ENCODE measurements at regions not wholly inside any gene's neighbourhood (a gene's known extent, or its start where the extent isn't known, plus 50 kb on each side); places are given as distances from the start of the nearest gene placed in this dataset.

DNA sequence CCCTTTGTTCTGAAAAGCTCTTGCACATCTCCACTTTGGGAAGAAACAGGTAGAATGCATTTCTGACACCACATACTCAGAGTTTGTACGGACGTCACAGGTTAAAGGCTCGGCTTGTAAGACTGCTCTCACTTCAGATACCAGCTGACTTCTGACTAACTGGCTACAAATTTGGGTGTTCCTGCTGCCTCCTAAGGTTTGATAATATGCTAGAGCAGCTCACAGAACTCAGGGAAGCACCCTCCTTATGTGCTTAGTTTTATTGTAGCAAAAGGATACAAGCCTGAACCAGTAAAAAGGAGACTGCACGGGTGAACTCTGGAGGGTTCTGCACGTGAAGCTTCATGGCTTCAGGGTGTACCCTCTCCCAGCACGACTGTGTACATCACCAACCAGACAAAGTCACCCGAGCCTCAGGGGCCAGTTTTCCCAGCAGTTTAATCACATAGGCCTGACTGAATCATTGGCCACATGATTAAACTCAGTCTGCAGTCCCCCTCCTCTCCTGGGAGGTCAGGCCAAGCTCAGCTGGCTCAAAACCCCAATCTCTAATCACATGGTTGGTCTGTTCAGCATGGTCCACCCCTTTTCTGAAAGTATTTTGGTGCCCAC lies 749.5 kb upstream of the RAB6C start:
- Histone ChIP-seq H3K9me3 (ENCODE audit: control insufficient read depth, low read depth, low read length) (no peaks in the 10 kb centered on the region), H3K27ac (ENCODE audit: control insufficient read depth, insufficient read depth, low read length) (no peak overlapping the region), H3K9me1 (ENCODE audit: control insufficient read depth, extremely low read depth, insufficient read depth, low read length) (no peaks in the 10 kb centered on the region), H3K4me1 (ENCODE audit: control insufficient read depth, extremely low read depth, insufficient read depth, low read length) (peaks cover 19% of the 10 kb centered on the region), H4K20me1 (ENCODE audit: control insufficient read depth, extremely low read depth, insufficient read depth, low read length) (no peaks in the 10 kb centered on the region), H3K36me3 (ENCODE audit: control insufficient read depth in 2 of 2, extremely low read depth in 1 of 2, insufficient read depth in 2 of 2, low read length in 2 of 2) (no peaks in the 10 kb centered on the region), H3K9ac (ENCODE audit: control insufficient read depth, extremely low read depth, insufficient read depth, low read length) (no peak overlapping the region), H3K4me3 (ENCODE audit: control insufficient read depth in 2 of 3, extremely low read depth in 1 of 3, insufficient read depth in 2 of 3, low read depth in 1 of 3, low read length in 3 of 3) (no peak overlapping the region), H3K4me2 (ENCODE audit: control insufficient read depth, extremely low read depth, insufficient read depth, low read depth, low read length) (no peak overlapping the region), H3K27me3 (ENCODE audit: control insufficient read depth, extremely low read depth, insufficient read depth, low read length) (no peaks in the 10 kb centered on the region), H2AFZ (ENCODE audit: control insufficient read depth, low read length) (no peak overlapping the region), H3K79me2 (ENCODE audit: control insufficient read depth, insufficient read depth, low read length) (no peaks in the 10 kb centered on the region)
- TF ChIP-seq EZH2 (IDR thresholded peaks at IDR 0.05; ENCODE audit: low read length), result no peak
- TF ChIP-seq, protein P1, sequence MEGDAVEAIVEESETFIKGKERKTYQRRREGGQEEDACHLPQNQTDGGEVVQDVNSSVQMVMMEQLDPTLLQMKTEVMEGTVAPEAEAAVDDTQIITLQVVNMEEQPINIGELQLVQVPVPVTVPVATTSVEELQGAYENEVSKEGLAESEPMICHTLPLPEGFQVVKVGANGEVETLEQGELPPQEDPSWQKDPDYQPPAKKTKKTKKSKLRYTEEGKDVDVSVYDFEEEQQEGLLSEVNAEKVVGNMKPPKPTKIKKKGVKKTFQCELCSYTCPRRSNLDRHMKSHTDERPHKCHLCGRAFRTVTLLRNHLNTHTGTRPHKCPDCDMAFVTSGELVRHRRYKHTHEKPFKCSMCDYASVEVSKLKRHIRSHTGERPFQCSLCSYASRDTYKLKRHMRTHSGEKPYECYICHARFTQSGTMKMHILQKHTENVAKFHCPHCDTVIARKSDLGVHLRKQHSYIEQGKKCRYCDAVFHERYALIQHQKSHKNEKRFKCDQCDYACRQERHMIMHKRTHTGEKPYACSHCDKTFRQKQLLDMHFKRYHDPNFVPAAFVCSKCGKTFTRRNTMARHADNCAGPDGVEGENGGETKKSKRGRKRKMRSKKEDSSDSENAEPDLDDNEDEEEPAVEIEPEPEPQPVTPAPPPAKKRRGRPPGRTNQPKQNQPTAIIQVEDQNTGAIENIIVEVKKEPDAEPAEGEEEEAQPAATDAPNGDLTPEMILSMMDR (optimal IDR thresholded peaks at IDR 0.05 in 1 of 3, IDR thresholded peaks at IDR 0.05 in 1 of 3, conservative IDR thresholded peaks at IDR 0.05 in 1 of 3; ENCODE audit: extremely low read depth in 1 of 3, insufficient read depth in 2 of 3, low read length in 3 of 3), result no peak
- no peak for DNase-seq (ENCODE audit: low read depth, low spot score)
- dilution Hi-C loops (cut with MboI; ENCODE audit: extremely low pct_ligation_motif_present, low sequenced_read_pairs), result no loop called here
- FAIRE-seq, result no peak

DNA sequence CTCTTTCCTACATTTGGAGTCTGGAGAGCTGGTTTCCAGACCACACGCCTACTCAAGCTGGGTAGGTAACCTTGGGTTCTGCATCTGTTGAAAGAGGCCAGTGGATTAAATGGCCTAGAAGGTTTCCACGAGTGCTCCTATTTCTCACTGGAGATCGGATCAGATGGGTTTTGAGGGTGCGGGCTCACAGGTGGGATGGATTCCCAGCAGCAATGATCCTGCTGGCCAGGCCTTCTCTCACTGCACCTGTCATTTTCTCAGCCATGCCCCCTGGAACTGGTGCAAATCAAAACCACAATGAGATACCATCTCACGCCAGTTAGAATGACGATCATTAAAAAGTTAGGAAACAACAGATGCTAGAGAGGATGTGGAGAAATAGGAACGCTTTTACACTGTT lies 747.5 kb upstream of the RAB6C start:
- Histone ChIP-seq H3K36me3 (ENCODE audit: control insufficient read depth in 2 of 2, extremely low read depth in 1 of 2, insufficient read depth in 2 of 2, low read length in 2 of 2) (no peaks in the 10 kb centered on the region), H3K9me3 (ENCODE audit: control insufficient read depth, low read depth, low read length) (no peaks in the 10 kb centered on the region), H3K4me3 (ENCODE audit: control insufficient read depth in 2 of 3, extremely low read depth in 1 of 3, insufficient read depth in 2 of 3, low read depth in 1 of 3, low read length in 3 of 3) (no peak overlapping the region), H3K79me2 (ENCODE audit: control insufficient read depth, insufficient read depth, low read length) (no peaks in the 10 kb centered on the region), H3K4me2 (ENCODE audit: control insufficient read depth, extremely low read depth, insufficient read depth, low read depth, low read length) (no peak overlapping the region), H3K27me3 (ENCODE audit: control insufficient read depth, extremely low read depth, insufficient read depth, low read length) (no peaks in the 10 kb centered on the region), H4K20me1 (ENCODE audit: control insufficient read depth, extremely low read depth, insufficient read depth, low read length) (no peaks in the 10 kb centered on the region), H2AFZ (ENCODE audit: control insufficient read depth, low read length) (no peak overlapping the region), H3K4me1 (ENCODE audit: control insufficient read depth, extremely low read depth, insufficient read depth, low read length) (peaks cover 19% of the 10 kb centered on the region), H3K9me1 (ENCODE audit: control insufficient read depth, extremely low read depth, insufficient read depth, low read length) (no peaks in the 10 kb centered on the region), H3K27ac (ENCODE audit: control insufficient read depth, insufficient read depth, low read length) (no peak overlapping the region), H3K9ac (ENCODE audit: control insufficient read depth, extremely low read depth, insufficient read depth, low read length) (no peak overlapping the region)
- DNase-seq (ENCODE audit: low read depth, low spot score), result no peak
- dilution Hi-C loops (cut with MboI; ENCODE audit: extremely low pct_ligation_motif_present, low sequenced_read_pairs), result no loop called here
- FAIRE-seq, result no peak
- TF ChIP-seq, protein P1 (optimal IDR thresholded peaks at IDR 0.05 in 1 of 3, IDR thresholded peaks at IDR 0.05 in 1 of 3, conservative IDR thresholded peaks at IDR 0.05 in 1 of 3; ENCODE audit: extremely low read depth in 1 of 3, insufficient read depth in 2 of 3, low read length in 3 of 3), result no peak
- no peak for TF ChIP-seq EZH2 (IDR thresholded peaks at IDR 0.05; ENCODE audit: low read length)
